Keratinocyte (primary cell): ENCODE measurements at regions not wholly inside any gene's neighbourhood (a gene's known extent, or its start where the extent isn't known, plus 50 kb on each side); places are given as distances from the start of the nearest gene placed in this dataset.

ENCODE experiments used
- CTCF ChIP-seq, 3 experiments: IDR thresholded peaks in 1 of 3; conservative IDR thresholded peaks in 1 of 3; optimal IDR thresholded peaks in 1 of 3; 2 replicates in 2 of 3; 3 replicates in 1 of 3; pipeline versions ENCODE3 to v1.5.1; 2011; ENCODE audit warnings: low read length in 3 of 3, mild to moderate bottlenecking in 3 of 3, moderate library complexity in 2 of 3, control low read depth in 1 of 3, inconsistent platforms in 1 of 3; ENCODE audit not compliant: insufficient read depth in 2 of 3; ENCODE audit errors: extremely low read depth in 1 of 3
- EZH2 ChIP-seq: IDR thresholded peaks from one replicate; pipeline ENCODE4 v1.6.1; 2012; ENCODE audit warnings: inconsistent platforms, mild to moderate bottlenecking, low read length, moderate library complexity

- TF ChIP-seq CTCF (optimal IDR thresholded peaks at IDR 0.05 in 1 of 3, IDR thresholded peaks at IDR 0.05 in 1 of 3, conservative IDR thresholded peaks at IDR 0.05 in 1 of 3; ENCODE audit: extremely low read depth in 1 of 3, insufficient read depth in 2 of 3, low read length in 3 of 3) (no peak), EZH2 (no peak)
These were observed 295.3 kb downstream of the MZT1 start for GRCh38 chr13:72431981-72432682.
